ENCODE measurements at regions not wholly inside any gene's neighbourhood (a gene's known extent, or its start where the extent isn't known, plus 50 kb on each side); places are given as distances from the start of the nearest gene placed in this dataset.
A peak's percentile ranks its signal among the peaks of the same experiment; 100 is the strongest.
"Not testable (repeated sequence)": the region's sequence is repeated elsewhere in the genome, so short reads cannot be mapped to it uniquely, and the experiment has no call there.

DNA sequence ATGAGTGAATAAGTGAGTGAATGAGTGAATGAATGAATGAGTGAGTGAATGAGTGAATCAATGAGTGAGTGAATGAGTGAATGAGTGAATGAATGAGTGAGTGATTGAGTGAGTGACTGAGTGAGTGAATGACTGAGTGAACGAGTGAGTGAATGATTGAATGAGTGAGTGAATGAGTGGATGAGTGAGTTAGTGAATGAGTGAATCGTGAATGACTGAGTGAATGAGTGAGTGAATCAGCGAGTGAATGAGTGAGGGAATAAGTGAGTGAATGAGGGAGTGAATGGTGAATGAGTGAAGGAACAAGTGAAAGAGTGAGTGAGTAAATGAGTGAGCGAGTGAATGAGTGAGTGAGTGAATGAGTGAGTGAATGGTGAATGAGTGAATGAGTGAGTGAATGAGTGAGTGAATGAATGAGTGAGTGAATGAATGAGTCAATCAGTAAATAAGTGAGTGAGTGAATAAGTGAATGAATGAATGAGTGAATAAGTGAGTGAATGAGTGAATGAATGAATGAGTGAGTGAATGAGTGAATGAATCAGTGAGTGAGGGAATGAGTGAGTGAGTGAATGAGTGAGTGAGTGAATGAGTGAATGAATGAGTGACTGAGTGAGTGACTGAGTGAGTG lies 135.7 kb upstream of the ZNF469 start:
- H3K9me3 Mint-ChIP-seq (ENCODE audit: unreplicated experiment); BruUV-seq (replicated peaks); H3K36me3 Mint-ChIP-seq (ENCODE audit: insufficient read depth, unreplicated experiment); H3K4me3 Mint-ChIP-seq (ENCODE audit: unreplicated experiment); H3K27ac Mint-ChIP-seq (ENCODE audit: low read depth, unreplicated experiment); POLR2A ChIA-PET; DNase-seq (ENCODE audit: unreplicated experiment); CTCF ChIA-PET; H3K4me1 Mint-ChIP-seq (ENCODE audit: insufficient read depth, unreplicated experiment); intact Hi-C loops (cut with micrococcal nuclease): not testable (repeated sequence)
- H3K27me3 Mint-ChIP-seq (ENCODE audit: insufficient read depth, unreplicated experiment) = peaks cover 21% of the 10 kb centered on the region

- H3K4me3 Mint-ChIP-seq (ENCODE audit: unreplicated experiment); H3K4me1 Mint-ChIP-seq (ENCODE audit: insufficient read depth, unreplicated experiment); POLR2A ChIA-PET; BruUV-seq (replicated peaks); H3K9me3 Mint-ChIP-seq (ENCODE audit: unreplicated experiment); H3K36me3 Mint-ChIP-seq (ENCODE audit: insufficient read depth, unreplicated experiment); H3K27ac Mint-ChIP-seq (ENCODE audit: low read depth, unreplicated experiment); intact Hi-C loops (cut with micrococcal nuclease); CTCF ChIA-PET: not testable (repeated sequence)
- peak; percentile 14 for DNase-seq (ENCODE audit: unreplicated experiment)
- H3K27me3 Mint-ChIP-seq (ENCODE audit: insufficient read depth, unreplicated experiment) = peaks cover 24% of the 10 kb centered on the region
Observed at GRCh38 chr16:88247583-88247966, 135.2 kb upstream of the ZNF469 start.

DNA sequence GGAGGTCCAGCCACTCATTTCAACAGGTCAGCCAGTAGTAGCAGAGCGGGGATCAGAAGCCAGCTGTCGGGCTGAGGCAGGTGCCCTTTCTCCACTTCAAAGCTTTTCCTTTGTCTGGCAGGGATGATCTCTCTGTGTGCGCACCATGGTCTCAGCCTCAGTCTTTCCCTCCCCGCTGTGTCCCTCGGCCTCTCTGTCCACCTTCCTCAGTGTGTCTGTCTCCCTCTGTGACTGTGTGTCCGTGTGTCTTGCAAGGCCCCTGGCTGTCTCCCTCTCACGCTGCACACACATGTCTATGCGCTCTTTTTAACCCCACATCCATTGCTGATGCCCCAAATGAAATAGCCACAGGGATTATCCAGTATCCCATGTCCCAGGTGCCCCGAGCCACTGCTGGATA lies 134.0 kb upstream of the ZNF469 start:
- DNase-seq (ENCODE audit: unreplicated experiment); intact Hi-C loops (cut with micrococcal nuclease); H3K9me3 Mint-ChIP-seq (ENCODE audit: unreplicated experiment); H3K36me3 Mint-ChIP-seq (ENCODE audit: insufficient read depth, unreplicated experiment); H3K4me3 Mint-ChIP-seq (ENCODE audit: unreplicated experiment); CTCF ChIA-PET; H3K27ac Mint-ChIP-seq (ENCODE audit: low read depth, unreplicated experiment); H3K4me1 Mint-ChIP-seq (ENCODE audit: insufficient read depth, unreplicated experiment); BruUV-seq (replicated peaks); POLR2A ChIA-PET: not testable (repeated sequence)
- H3K27me3 Mint-ChIP-seq (ENCODE audit: insufficient read depth, unreplicated experiment) = peaks cover 30% of the 10 kb centered on the region

- H3K9me3 Mint-ChIP-seq (ENCODE audit: unreplicated experiment); BruUV-seq (replicated peaks); intact Hi-C loops (cut with micrococcal nuclease); H3K27ac Mint-ChIP-seq (ENCODE audit: low read depth, unreplicated experiment); H3K36me3 Mint-ChIP-seq (ENCODE audit: insufficient read depth, unreplicated experiment); CTCF ChIA-PET; H3K4me3 Mint-ChIP-seq (ENCODE audit: unreplicated experiment); POLR2A ChIA-PET; H3K4me1 Mint-ChIP-seq (ENCODE audit: insufficient read depth, unreplicated experiment); DNase-seq (ENCODE audit: unreplicated experiment): not testable (repeated sequence)
- peaks cover 34% of the 10 kb centered on the region for H3K27me3 Mint-ChIP-seq (ENCODE audit: insufficient read depth, unreplicated experiment)
Observed at GRCh38 chr16:88250381-88250780, 132.4 kb upstream of the ZNF469 start.

DNA sequence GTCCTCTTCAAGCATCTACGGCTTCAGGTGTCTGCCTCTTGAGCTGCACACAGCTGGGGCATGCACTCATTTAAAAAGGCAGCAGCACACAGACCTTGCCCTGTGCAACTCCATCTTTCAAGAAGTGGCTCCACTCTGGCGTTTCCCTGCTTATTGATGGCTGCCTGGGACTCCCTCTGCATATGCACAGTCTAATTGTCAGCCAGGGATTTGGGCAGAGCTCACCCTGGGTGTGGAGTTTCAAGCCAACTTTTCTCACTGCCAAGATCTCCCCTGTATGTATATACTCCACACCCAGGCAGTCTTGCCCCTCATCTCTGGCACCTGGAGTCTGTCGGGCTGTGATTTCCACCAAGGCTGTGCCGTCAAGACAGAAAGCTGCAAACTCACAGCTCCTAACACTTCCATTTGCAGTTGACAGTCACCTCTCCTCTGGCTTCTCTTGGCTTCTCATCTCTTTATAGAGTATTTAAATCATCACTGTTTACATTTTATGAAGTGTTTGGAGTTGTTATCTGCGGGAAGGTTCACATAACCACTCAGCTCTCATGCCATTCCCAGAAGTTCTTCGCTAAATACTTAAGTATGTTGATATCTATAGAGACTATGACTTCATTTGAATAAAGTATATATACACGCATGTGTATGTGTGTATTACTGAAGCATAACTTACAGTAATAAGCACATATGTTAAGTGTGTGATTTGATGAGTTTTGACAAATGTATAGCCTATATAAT lies 130.5 kb upstream of the ZNF469 start:
- DNase-seq (ENCODE audit: unreplicated experiment); H3K9me3 Mint-ChIP-seq (ENCODE audit: unreplicated experiment); intact Hi-C loops (cut with micrococcal nuclease); BruUV-seq (replicated peaks); H3K36me3 Mint-ChIP-seq (ENCODE audit: insufficient read depth, unreplicated experiment); H3K4me3 Mint-ChIP-seq (ENCODE audit: unreplicated experiment); H3K27ac Mint-ChIP-seq (ENCODE audit: low read depth, unreplicated experiment); POLR2A ChIA-PET; CTCF ChIA-PET; H3K4me1 Mint-ChIP-seq (ENCODE audit: insufficient read depth, unreplicated experiment): not testable (repeated sequence)
- H3K27me3 Mint-ChIP-seq (ENCODE audit: insufficient read depth, unreplicated experiment) = peaks cover 52% of the 10 kb centered on the region

DNA sequence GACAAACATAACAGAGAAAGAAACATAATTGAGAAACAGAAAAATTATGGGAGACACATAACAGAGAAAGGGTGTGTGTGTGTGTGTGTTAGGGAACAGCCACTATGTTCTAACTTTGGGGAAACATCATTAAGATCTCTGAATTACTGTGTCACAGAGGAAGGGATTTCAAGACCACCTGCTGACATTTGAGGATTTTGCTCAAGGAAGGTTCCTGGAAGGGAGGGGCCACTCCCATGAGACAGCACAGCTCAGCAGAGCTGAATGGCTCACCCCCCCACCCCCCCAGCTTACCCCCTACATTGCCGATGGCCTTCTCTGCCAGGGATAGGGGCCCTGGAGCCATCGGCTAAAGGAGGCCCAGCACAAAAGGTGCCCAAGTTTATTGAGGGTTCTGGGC lies 124.6 kb upstream of the ZNF469 start:
- intact Hi-C loops (cut with micrococcal nuclease); BruUV-seq (replicated peaks); DNase-seq (ENCODE audit: unreplicated experiment); CTCF ChIA-PET; H3K36me3 Mint-ChIP-seq (ENCODE audit: insufficient read depth, unreplicated experiment); H3K9me3 Mint-ChIP-seq (ENCODE audit: unreplicated experiment); POLR2A ChIA-PET; H3K4me3 Mint-ChIP-seq (ENCODE audit: unreplicated experiment); H3K4me1 Mint-ChIP-seq (ENCODE audit: insufficient read depth, unreplicated experiment); H3K27ac Mint-ChIP-seq (ENCODE audit: low read depth, unreplicated experiment): not testable (repeated sequence)
- peaks cover 35% of the 10 kb centered on the region for H3K27me3 Mint-ChIP-seq (ENCODE audit: insufficient read depth, unreplicated experiment)

DNA sequence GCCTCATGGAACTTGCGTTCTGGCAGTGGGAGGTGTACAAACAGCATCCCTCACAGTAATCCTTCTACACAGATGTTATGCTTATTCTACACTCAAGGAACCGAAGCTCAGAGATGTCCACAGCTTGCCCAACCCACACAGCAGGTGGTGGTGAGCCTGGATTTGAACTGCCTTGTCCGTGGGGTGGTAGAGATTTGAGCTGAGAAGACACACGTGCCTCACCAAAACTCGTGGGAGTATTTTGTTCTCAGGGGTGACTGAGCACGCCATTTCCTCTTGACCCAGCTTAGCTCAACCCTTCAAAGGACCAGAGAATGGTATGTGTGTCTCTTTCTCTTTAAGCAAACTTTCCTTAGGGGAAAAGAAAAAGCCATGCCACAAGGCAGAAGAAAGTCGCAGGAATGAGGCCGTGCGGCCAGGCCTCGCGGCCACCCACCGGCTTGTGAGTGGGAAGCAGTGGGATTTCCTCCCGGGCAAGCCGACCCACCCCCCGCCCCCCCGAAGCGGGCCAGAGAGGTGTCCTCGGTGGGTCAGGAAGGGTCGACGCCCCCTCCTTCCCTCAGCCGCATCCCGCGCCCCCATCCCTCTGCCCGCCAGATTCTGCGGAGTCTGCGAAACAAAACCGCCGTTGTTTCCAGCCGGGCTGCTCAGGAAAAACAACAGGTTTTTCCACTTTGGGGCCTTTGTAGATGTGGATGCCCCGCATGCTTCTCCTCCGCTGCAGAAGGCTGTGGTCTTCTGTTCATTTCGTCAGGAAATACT lies 123.8 kb upstream of the ZNF469 start:
- H3K27me3 Mint-ChIP-seq (ENCODE audit: insufficient read depth, unreplicated experiment) = peaks cover 34% of the 10 kb centered on the region
- BruUV-seq (replicated peaks); intact Hi-C loops (cut with micrococcal nuclease); H3K9me3 Mint-ChIP-seq (ENCODE audit: unreplicated experiment); DNase-seq (ENCODE audit: unreplicated experiment); POLR2A ChIA-PET; H3K4me3 Mint-ChIP-seq (ENCODE audit: unreplicated experiment); H3K4me1 Mint-ChIP-seq (ENCODE audit: insufficient read depth, unreplicated experiment); CTCF ChIA-PET; H3K36me3 Mint-ChIP-seq (ENCODE audit: insufficient read depth, unreplicated experiment); H3K27ac Mint-ChIP-seq (ENCODE audit: low read depth, unreplicated experiment): not testable (repeated sequence)

DNA sequence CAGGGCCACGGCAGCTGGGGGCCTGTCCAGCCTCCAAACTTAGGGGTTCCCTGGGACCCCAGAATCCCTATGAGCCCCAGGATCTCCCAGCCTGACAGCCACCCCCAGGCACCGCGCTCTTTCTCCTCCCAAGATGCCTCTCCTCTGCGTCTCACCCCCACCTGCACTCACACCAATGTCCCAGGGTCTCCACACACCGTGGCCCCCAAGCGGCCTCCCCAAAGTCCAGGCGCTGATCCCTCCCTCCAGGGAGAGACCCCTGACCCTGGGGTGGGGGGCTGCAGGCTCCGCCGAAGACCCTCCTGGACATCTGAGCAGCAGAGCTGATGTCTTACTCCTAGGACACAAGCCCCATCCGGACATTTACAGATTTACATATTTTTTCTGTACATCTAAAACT lies 123.2 kb upstream of the ZNF469 start:
- peaks cover 34% of the 10 kb centered on the region for H3K27me3 Mint-ChIP-seq (ENCODE audit: insufficient read depth, unreplicated experiment)
- H3K4me1 Mint-ChIP-seq (ENCODE audit: insufficient read depth, unreplicated experiment); H3K36me3 Mint-ChIP-seq (ENCODE audit: insufficient read depth, unreplicated experiment); intact Hi-C loops (cut with micrococcal nuclease); H3K4me3 Mint-ChIP-seq (ENCODE audit: unreplicated experiment); DNase-seq (ENCODE audit: unreplicated experiment); H3K27ac Mint-ChIP-seq (ENCODE audit: low read depth, unreplicated experiment); CTCF ChIA-PET; BruUV-seq (replicated peaks); POLR2A ChIA-PET; H3K9me3 Mint-ChIP-seq (ENCODE audit: unreplicated experiment): not testable (repeated sequence)

- BruUV-seq (replicated peaks); H3K36me3 Mint-ChIP-seq (ENCODE audit: insufficient read depth, unreplicated experiment); H3K27ac Mint-ChIP-seq (ENCODE audit: low read depth, unreplicated experiment); CTCF ChIA-PET; H3K9me3 Mint-ChIP-seq (ENCODE audit: unreplicated experiment); H3K4me1 Mint-ChIP-seq (ENCODE audit: insufficient read depth, unreplicated experiment); H3K4me3 Mint-ChIP-seq (ENCODE audit: unreplicated experiment); DNase-seq (ENCODE audit: unreplicated experiment); POLR2A ChIA-PET; intact Hi-C loops (cut with micrococcal nuclease): not testable (repeated sequence)
- peaks cover 33% of the 10 kb centered on the region for H3K27me3 Mint-ChIP-seq (ENCODE audit: insufficient read depth, unreplicated experiment)
Observed at GRCh38 chr16:88260146-88260545, 122.6 kb upstream of the ZNF469 start.

Data from MCF 10A (cell line).